ENCODE measurements at regions not wholly inside any gene's neighbourhood (a gene's known extent, or its start where the extent isn't known, plus 50 kb on each side); places are given as distances from the start of the nearest gene placed in this dataset.

DNA sequence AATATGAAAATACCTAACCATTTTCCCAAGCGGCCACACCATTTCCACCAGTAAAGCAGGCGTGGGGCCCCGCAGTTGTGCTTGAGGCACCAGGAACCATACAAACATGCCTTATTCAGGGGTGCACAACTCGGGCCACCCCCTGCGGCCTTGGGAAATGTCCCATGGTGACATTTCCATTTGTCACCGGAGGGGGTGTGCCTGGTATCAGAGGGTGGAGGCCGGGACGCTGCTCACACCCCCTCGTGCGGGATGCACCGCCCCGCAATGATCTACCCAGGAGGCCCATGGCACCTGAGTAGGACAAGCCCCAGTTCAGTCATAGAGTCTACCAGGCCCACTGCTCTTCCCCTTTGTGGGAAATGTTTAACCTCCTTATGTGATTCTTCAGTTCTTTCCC lies 218.8 kb downstream of the TEX29 start:
- TF ChIP-seq, protein P1, sequence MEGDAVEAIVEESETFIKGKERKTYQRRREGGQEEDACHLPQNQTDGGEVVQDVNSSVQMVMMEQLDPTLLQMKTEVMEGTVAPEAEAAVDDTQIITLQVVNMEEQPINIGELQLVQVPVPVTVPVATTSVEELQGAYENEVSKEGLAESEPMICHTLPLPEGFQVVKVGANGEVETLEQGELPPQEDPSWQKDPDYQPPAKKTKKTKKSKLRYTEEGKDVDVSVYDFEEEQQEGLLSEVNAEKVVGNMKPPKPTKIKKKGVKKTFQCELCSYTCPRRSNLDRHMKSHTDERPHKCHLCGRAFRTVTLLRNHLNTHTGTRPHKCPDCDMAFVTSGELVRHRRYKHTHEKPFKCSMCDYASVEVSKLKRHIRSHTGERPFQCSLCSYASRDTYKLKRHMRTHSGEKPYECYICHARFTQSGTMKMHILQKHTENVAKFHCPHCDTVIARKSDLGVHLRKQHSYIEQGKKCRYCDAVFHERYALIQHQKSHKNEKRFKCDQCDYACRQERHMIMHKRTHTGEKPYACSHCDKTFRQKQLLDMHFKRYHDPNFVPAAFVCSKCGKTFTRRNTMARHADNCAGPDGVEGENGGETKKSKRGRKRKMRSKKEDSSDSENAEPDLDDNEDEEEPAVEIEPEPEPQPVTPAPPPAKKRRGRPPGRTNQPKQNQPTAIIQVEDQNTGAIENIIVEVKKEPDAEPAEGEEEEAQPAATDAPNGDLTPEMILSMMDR (IDR thresholded peaks at IDR 0.05; ENCODE audit: insufficient read depth, low read length, poor library complexity, severe bottlenecking) = no peak
- TF ChIP-seq EZH2phosphoT487 (conservative IDR thresholded peaks at IDR 0.05; ENCODE audit: low read length) = no peak
